ENCODE measurements at regions not wholly inside any gene's neighbourhood (a gene's known extent, or its start where the extent isn't known, plus 50 kb on each side); places are given as distances from the start of the nearest gene placed in this dataset.
"Not testable (repeated sequence)": the region's sequence is repeated elsewhere in the genome, so short reads cannot be mapped to it uniquely, and the experiment has no call there.

GRCh38 chr1:30184393-30185141, 538.8 kb downstream of the MATN1 start:
- DNase-seq (ENCODE audit: low spot score), result no peak

GRCh38 chr1:30183895-30184294, 539.5 kb downstream of the MATN1 start:
- no peak for DNase-seq (ENCODE audit: low spot score)

- DNase-seq (ENCODE audit: low spot score), result no peak
Observed at GRCh38 chr1:30183006-30183405, 540.4 kb downstream of the MATN1 start.

GRCh38 chr1:30179942-30180543, 543.3 kb downstream of the MATN1 start:
- no peak for DNase-seq (ENCODE audit: low spot score)

- no peak for DNase-seq (ENCODE audit: low spot score)
Observed at GRCh38 chr1:30176477-30176876, 546.9 kb downstream of the MATN1 start.

- no peak for DNase-seq (ENCODE audit: low spot score)
Observed at GRCh38 chr1:30174499-30174898, 548.9 kb downstream of the MATN1 start.

GRCh38 chr1:30173560-30173959, 549.8 kb downstream of the MATN1 start:
- DNase-seq (ENCODE audit: low spot score), result no peak

GRCh38 chr1:30172757-30173156, 550.6 kb downstream of the MATN1 start:
- DNase-seq (ENCODE audit: low spot score), result no peak

- no peak for DNase-seq (ENCODE audit: low spot score)
Observed at GRCh38 chr1:30172299-30172694, 551.1 kb downstream of the MATN1 start.

- no peak for DNase-seq (ENCODE audit: low spot score)
Observed at GRCh38 chr1:30171537-30172298, 551.7 kb downstream of the MATN1 start.

- DNase-seq (ENCODE audit: low spot score), result no peak
Observed at GRCh38 chr1:30169269-30169668, 554.1 kb downstream of the MATN1 start.

- DNase-seq (ENCODE audit: low spot score), result no peak
Observed at GRCh38 chr1:30166174-30166573, 557.2 kb downstream of the MATN1 start.

GRCh38 chr1:30165116-30165515, 558.3 kb downstream of the MATN1 start:
- DNase-seq (ENCODE audit: low spot score), result no peak

- DNase-seq (ENCODE audit: low spot score), result no peak
Observed at GRCh38 chr1:30164693-30165092, 558.7 kb downstream of the MATN1 start.

GRCh38 chr1:30162565-30162964, 560.8 kb downstream of the MATN1 start:
- DNase-seq (ENCODE audit: low spot score), result no peak

- DNase-seq (ENCODE audit: low spot score), result no peak
Observed at GRCh38 chr1:30161953-30162352, 561.4 kb downstream of the MATN1 start.

- no peak for DNase-seq (ENCODE audit: low spot score)
Observed at GRCh38 chr1:30160999-30161689, 562.2 kb downstream of the MATN1 start.

GRCh38 chr1:30159015-30159414, 564.4 kb downstream of the MATN1 start:
- no peak for DNase-seq (ENCODE audit: low spot score)

GRCh38 chr1:30155698-30156097, 567.7 kb downstream of the MATN1 start:
- not testable (repeated sequence) for DNase-seq (ENCODE audit: low spot score)

- not testable (repeated sequence) for DNase-seq (ENCODE audit: low spot score)
Observed at GRCh38 chr1:30155253-30155652, 568.1 kb downstream of the MATN1 start.

GRCh38 chr1:30153743-30154449, 569.5 kb downstream of the MATN1 start:
- DNase-seq (ENCODE audit: low spot score), result no peak

- no peak for DNase-seq (ENCODE audit: low spot score)
Observed at GRCh38 chr1:30151826-30152225, 571.6 kb downstream of the MATN1 start.
